ENCODE measurements at regions not wholly inside any gene's neighbourhood (a gene's known extent, or its start where the extent isn't known, plus 50 kb on each side); places are given as distances from the start of the nearest gene placed in this dataset.

DNA sequence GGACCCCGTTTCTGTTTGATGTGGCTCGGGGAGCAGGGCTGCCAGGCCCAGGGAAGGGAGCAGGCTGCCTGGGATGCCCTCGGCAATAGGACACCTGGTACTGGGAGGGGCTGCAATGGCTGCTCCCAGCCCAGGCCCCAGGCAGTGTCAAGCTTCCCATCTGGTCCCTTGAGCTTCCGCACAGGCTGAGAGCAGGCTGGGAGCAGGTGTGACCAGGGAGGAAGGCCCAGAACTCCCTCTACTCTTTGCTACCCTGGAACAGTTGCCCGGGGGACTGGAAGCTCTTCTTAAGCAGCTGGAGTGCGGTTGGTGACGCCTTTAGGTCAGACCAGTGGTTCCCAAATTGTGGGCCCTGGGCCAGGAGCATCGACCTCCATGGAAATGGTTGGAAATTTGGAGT is 186.9 kb downstream of the GADD45G start:
- TF ChIP-seq CTCF (conservative IDR thresholded peaks at IDR 0.05; ENCODE audit: low read length) (no peak), EZH2phosphoT487 (IDR thresholded peaks at IDR 0.05; ENCODE audit: borderline replicate concordance, low read depth, low read length) (no peak)

Data from OCI-LY7 (cell line).